GM12878 (cell line): ENCODE measurements at regions not wholly inside any gene's neighbourhood (a gene's known extent, or its start where the extent isn't known, plus 50 kb on each side); places are given as distances from the start of the nearest gene placed in this dataset.

ENCODE experiments used
- ASH2L ChIP-seq: fragments of 300-600, 200-600 bp; sonication (generic); IDR thresholded peaks from 2 replicates; pipeline ENCODE4 v1.6.1; 2017; ENCODE audit warnings: low read depth, mild to moderate bottlenecking, borderline replicate concordance
- ATF7 ChIP-seq: fragments of 450-650 bp; IDR thresholded peaks from 2 replicates; pipeline ENCODE4 v1.6.1; 2016; ENCODE audit warnings: low read depth, mild to moderate bottlenecking
- CEBPB ChIP-seq, 2 experiments: fragments of 150-350 bp in 1 of 2; IDR thresholded peaks; 2 replicates each; pipeline ENCODE4 v1.6.1; 2012 to 2014; ENCODE audit warnings: low read depth in 2 of 2, low read length in 2 of 2, borderline replicate concordance in 1 of 2, inconsistent platforms in 1 of 2
- FOXM1 ChIP-seq: IDR thresholded peaks from 2 replicates; pipeline ENCODE4 v1.6.1; 2012; ENCODE audit warnings: low read depth, mild to moderate bottlenecking, inconsistent platforms, low read length, moderate library complexity
- GABPA ChIP-seq: IDR thresholded peaks from 2 replicates; pipeline ENCODE4 v1.6.1; 2014; ENCODE audit warnings: antibody characterized with exemption, low read depth, mild to moderate bottlenecking, inconsistent platforms
- MEF2A ChIP-seq: IDR thresholded peaks from 2 replicates; pipeline ENCODE4 v1.6.1; 2011; ENCODE audit warnings: low read depth, mild to moderate bottlenecking, low read length, moderate library complexity; ENCODE audit not compliant: insufficient read depth
- MYC ChIP-seq: IDR thresholded peaks from 2 replicates; pipeline ENCODE4 v1.6.1; 2011; ENCODE audit warnings: mild to moderate bottlenecking, low read length, moderate library complexity, inconsistent platforms; ENCODE audit not compliant: insufficient read depth, insufficient replicate concordance, insufficient read length, severe bottlenecking
- NFYB ChIP-seq: IDR thresholded peaks from 2 replicates; pipeline ENCODE4 v1.6.1; 2011; ENCODE audit warnings: low read depth, mild to moderate bottlenecking, low read length, improper control_type of control experiment, moderate library complexity; ENCODE audit not compliant: insufficient read depth
- POLR2AphosphoS5 ChIP-seq: IDR thresholded peaks from 2 replicates; pipeline ENCODE4 v1.6.1; 2011; ENCODE audit warnings: mild to moderate bottlenecking, low read length, inconsistent platforms
- SUZ12 ChIP-seq: fragments of 200-600 bp; sonication (generic); IDR thresholded peaks from one replicate; pipeline ENCODE4 v1.6.1; 2018; ENCODE audit warnings: antibody characterized with exemption, mild to moderate bottlenecking; ENCODE audit not compliant: unreplicated experiment
- TF ChIP-seq, protein P1 (sequence below): fragments of 450-650 bp; IDR thresholded peaks from 2 replicates; pipeline ENCODE4 v1.6.1; 2016; ENCODE audit warnings: mild to moderate bottlenecking
- TF ChIP-seq, protein P2 (sequence below): IDR thresholded peaks from 2 replicates; pipeline ENCODE4 v1.6.1; 2012; ENCODE audit warnings: low read depth, low read length, improper control_type of control experiment
- TF ChIP-seq, protein P3 (sequence below), 3 experiments: IDR thresholded peaks in 2 of 3; conservative IDR thresholded peaks in 1 of 3; 2 replicates each; pipeline ENCODE4 v1.5.1; 2011; ENCODE audit warnings: low read depth in 3 of 3, low read length in 3 of 3, mild to moderate bottlenecking in 3 of 3, control low read depth in 2 of 3, moderate library complexity in 2 of 3, inconsistent platforms in 1 of 3, mixed read lengths in 1 of 3; ENCODE audit not compliant: control insufficient read depth in 2 of 3, insufficient read depth in 1 of 3; ENCODE audit errors: extremely low read depth in 1 of 3

DNA sequence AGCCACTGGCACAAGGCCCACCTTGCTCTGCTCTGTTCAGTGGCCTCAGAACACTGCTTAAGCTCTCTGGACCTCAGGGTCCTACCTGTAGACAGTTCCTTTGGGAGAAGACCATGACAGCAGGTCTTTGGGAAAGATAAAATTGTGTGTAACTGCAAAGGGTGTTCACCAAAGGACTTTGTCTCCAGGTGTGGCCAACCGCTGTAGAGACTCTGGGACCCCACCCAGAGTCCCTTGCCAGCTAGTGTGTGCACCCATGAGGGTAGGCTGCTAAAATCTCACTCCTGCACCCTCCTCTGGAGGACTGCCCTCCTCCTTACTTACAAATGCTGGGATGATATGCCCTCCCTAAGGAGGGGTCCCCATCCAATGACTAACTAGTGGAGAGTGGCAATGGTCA lies 211.2 kb downstream of the TSHZ3 start:
- TF ChIP-seq, protein P1, sequence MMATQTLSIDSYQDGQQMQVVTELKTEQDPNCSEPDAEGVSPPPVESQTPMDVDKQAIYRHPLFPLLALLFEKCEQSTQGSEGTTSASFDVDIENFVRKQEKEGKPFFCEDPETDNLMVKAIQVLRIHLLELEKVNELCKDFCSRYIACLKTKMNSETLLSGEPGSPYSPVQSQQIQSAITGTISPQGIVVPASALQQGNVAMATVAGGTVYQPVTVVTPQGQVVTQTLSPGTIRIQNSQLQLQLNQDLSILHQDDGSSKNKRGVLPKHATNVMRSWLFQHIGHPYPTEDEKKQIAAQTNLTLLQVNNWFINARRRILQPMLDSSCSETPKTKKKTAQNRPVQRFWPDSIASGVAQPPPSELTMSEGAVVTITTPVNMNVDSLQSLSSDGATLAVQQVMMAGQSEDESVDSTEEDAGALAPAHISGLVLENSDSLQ, result no peak
- TF ChIP-seq GABPA, result no peak
- TF ChIP-seq, protein P2, sequence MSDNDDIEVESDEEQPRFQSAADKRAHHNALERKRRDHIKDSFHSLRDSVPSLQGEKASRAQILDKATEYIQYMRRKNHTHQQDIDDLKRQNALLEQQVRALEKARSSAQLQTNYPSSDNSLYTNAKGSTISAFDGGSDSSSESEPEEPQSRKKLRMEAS, result no peak
- no peak for TF ChIP-seq ATF7
- TF ChIP-seq, protein P3, sequence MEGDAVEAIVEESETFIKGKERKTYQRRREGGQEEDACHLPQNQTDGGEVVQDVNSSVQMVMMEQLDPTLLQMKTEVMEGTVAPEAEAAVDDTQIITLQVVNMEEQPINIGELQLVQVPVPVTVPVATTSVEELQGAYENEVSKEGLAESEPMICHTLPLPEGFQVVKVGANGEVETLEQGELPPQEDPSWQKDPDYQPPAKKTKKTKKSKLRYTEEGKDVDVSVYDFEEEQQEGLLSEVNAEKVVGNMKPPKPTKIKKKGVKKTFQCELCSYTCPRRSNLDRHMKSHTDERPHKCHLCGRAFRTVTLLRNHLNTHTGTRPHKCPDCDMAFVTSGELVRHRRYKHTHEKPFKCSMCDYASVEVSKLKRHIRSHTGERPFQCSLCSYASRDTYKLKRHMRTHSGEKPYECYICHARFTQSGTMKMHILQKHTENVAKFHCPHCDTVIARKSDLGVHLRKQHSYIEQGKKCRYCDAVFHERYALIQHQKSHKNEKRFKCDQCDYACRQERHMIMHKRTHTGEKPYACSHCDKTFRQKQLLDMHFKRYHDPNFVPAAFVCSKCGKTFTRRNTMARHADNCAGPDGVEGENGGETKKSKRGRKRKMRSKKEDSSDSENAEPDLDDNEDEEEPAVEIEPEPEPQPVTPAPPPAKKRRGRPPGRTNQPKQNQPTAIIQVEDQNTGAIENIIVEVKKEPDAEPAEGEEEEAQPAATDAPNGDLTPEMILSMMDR (IDR thresholded peaks at IDR 0.05 in 2 of 3, conservative IDR thresholded peaks at IDR 0.05 in 1 of 3; ENCODE audit: control insufficient read depth in 2 of 3, extremely low read depth in 1 of 3, insufficient read depth in 1 of 3, low read depth in 3 of 3, low read length in 3 of 3), result no peak
- TF ChIP-seq ASH2L, result no peak
- TF ChIP-seq MEF2A, result no peak
- no peak for TF ChIP-seq POLR2AphosphoS5
- TF ChIP-seq MYC, result no peak
- no peak for TF ChIP-seq SUZ12
- no peak for TF ChIP-seq CEBPB (IDR thresholded peaks at IDR 0.05; ENCODE audit: borderline replicate concordance in 1 of 2, low read depth in 2 of 2, low read length in 2 of 2)
- no peak for TF ChIP-seq FOXM1
- no peak for TF ChIP-seq NFYB
